ENCODE measurements at regions not wholly inside any gene's neighbourhood (a gene's known extent, or its start where the extent isn't known, plus 50 kb on each side); places are given as distances from the start of the nearest gene placed in this dataset.

DNA sequence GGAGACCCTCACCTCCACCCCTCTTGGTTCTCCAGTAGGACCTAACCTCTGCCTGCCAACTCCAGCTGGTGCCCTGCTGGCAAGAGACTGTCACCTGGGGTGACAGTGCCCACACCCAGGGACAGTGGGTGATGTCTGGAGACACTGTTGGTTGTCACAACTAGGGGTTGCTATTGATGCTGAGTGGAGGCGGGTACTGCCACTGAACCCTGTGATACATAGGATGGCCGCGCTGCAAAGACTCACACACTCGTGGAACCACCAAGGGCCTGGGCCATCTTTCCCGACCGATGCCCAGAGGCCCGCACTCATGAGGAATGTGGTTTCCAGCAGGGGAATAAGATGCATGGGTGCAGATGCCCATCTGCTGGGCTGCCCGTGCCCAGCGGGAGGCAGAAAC lies 143.2 kb downstream of the SHANK2 start:
- Mint-ChIP-seq H3K4me3 (no peak overlapping the region), H3K9me3 (no peaks in the 10 kb centered on the region), H3K27me3 (ENCODE audit: insufficient read depth, low read depth, poor library complexity) (peaks cover 7% of the 10 kb centered on the region), H3K4me1 (peaks cover 22% of the 10 kb centered on the region), H3K36me3 (ENCODE audit: low read depth) (peaks cover 44% of the 10 kb centered on the region), H3K27ac (no peak overlapping the region)
- Histone ChIP-seq H3K27ac (ENCODE audit: low read depth) (no peak overlapping the region), H3K4me1 (ENCODE audit: insufficient read depth) (no peaks in the 10 kb centered on the region), H3F3A (replicated peaks; ENCODE audit: low read depth) (no peaks in the 10 kb centered on the region), H3K27me3 (ENCODE audit: insufficient read depth) (no peaks in the 10 kb centered on the region), H2AFZ (no peak overlapping the region), H3K36me3 (ENCODE audit: insufficient read depth) (no peaks in the 10 kb centered on the region), H3K4me2 (no peak overlapping the region), H4K20me1 (replicated peaks; ENCODE audit: insufficient read depth) (peaks cover 6% of the 10 kb centered on the region; the same call in 1 of the 2 replicates), H3K4me3 (no peak overlapping the region), H3K9me2 (ENCODE audit: insufficient read depth) (no peaks in the 10 kb centered on the region), H3K79me2 (replicated peaks; ENCODE audit: insufficient read depth) (no peaks in the 10 kb centered on the region)
- DNase-seq (ENCODE audit: low spot score) (no peak), ATAC-seq (no peak)
- TF ChIP-seq EZH2 (IDR thresholded peaks at IDR 0.05; ENCODE audit: low read depth, unreplicated experiment) (no peak), ETS1 (IDR thresholded peaks at IDR 0.05) (no peak), CREB1 (CRISPR knock-in tag; IDR thresholded peaks at IDR 0.05; ENCODE audit: low read depth) (no peak), ZNF331 (CRISPR knock-in tag; IDR thresholded peaks at IDR 0.05; ENCODE audit: low read depth) (no peak)

DNA sequence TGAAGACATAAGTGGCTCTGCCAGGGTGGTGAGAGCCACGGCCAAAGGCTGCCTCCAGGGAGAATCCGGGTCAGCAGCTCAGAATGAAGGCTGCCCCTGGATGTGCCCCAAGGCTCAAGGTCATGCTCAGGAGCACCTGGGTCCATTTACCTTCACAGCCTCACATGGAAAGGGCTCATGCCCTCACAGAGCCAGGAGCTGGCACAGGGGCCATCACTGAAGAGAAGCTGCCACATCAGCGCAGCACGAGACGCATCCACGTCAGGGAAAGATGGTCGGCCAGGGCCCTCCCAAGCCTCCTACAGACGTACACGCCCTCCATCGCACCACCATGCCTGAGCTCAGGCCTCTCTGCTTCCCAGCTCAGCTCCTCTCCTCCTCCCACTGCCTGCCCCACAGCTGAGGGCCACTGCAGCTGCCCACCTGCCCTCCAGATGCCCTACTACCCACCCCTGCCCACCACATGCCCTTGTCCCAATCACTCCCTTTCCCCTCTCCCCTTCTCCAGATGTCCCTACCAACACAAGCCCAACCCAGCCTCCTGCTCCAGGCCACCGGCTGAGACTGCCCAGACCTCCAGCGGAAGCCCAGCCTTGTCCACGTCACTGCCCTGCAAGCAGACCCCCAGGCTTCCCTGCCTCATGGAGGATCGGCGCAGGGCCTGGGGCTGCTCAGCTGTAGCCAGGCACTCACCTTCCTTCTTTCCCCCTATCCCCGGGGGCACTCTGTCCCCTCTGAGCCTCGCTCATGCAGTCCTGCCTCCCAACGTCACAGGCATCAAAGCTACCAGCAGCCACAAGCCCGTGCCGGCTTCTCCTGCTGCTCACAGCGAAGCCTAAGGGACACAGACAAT lies 144.1 kb downstream of the SHANK2 start:
- H3K9me2 ChIP-seq (ENCODE audit: insufficient read depth), result no peaks in the 10 kb centered on the region
- peaks cover 15% of the 10 kb centered on the region for H3K4me1 Mint-ChIP-seq
- peaks cover 7% of the 10 kb centered on the region for H3K27me3 Mint-ChIP-seq (ENCODE audit: insufficient read depth, low read depth, poor library complexity)
- no peak overlapping the region for H3K4me2 ChIP-seq
- H3K36me3 Mint-ChIP-seq (ENCODE audit: low read depth), result peaks cover 44% of the 10 kb centered on the region
- H3F3A ChIP-seq (replicated peaks; ENCODE audit: low read depth), result no peaks in the 10 kb centered on the region
- H3K4me3 Mint-ChIP-seq, result no peak overlapping the region
- no peak overlapping the region for H3K4me3 ChIP-seq
- no peaks in the 10 kb centered on the region for H3K27me3 ChIP-seq (ENCODE audit: insufficient read depth)
- no peaks in the 10 kb centered on the region for H3K9me3 Mint-ChIP-seq
- peaks cover 6% of the 10 kb centered on the region; the same call in 1 of the 2 replicates for H4K20me1 ChIP-seq (replicated peaks; ENCODE audit: insufficient read depth)
- H3K36me3 ChIP-seq (ENCODE audit: insufficient read depth), result no peaks in the 10 kb centered on the region
- H3K27ac Mint-ChIP-seq, result no peak overlapping the region
- H3K79me2 ChIP-seq (replicated peaks; ENCODE audit: insufficient read depth), result no peaks in the 10 kb centered on the region
- H2AFZ ChIP-seq, result no peak overlapping the region
- ATAC-seq (no peak), DNase-seq (ENCODE audit: low spot score) (no peak)
- H3K4me1 ChIP-seq (ENCODE audit: insufficient read depth), result no peaks in the 10 kb centered on the region
- H3K27ac ChIP-seq (ENCODE audit: low read depth), result no peak overlapping the region
- TF ChIP-seq, protein P1, sequence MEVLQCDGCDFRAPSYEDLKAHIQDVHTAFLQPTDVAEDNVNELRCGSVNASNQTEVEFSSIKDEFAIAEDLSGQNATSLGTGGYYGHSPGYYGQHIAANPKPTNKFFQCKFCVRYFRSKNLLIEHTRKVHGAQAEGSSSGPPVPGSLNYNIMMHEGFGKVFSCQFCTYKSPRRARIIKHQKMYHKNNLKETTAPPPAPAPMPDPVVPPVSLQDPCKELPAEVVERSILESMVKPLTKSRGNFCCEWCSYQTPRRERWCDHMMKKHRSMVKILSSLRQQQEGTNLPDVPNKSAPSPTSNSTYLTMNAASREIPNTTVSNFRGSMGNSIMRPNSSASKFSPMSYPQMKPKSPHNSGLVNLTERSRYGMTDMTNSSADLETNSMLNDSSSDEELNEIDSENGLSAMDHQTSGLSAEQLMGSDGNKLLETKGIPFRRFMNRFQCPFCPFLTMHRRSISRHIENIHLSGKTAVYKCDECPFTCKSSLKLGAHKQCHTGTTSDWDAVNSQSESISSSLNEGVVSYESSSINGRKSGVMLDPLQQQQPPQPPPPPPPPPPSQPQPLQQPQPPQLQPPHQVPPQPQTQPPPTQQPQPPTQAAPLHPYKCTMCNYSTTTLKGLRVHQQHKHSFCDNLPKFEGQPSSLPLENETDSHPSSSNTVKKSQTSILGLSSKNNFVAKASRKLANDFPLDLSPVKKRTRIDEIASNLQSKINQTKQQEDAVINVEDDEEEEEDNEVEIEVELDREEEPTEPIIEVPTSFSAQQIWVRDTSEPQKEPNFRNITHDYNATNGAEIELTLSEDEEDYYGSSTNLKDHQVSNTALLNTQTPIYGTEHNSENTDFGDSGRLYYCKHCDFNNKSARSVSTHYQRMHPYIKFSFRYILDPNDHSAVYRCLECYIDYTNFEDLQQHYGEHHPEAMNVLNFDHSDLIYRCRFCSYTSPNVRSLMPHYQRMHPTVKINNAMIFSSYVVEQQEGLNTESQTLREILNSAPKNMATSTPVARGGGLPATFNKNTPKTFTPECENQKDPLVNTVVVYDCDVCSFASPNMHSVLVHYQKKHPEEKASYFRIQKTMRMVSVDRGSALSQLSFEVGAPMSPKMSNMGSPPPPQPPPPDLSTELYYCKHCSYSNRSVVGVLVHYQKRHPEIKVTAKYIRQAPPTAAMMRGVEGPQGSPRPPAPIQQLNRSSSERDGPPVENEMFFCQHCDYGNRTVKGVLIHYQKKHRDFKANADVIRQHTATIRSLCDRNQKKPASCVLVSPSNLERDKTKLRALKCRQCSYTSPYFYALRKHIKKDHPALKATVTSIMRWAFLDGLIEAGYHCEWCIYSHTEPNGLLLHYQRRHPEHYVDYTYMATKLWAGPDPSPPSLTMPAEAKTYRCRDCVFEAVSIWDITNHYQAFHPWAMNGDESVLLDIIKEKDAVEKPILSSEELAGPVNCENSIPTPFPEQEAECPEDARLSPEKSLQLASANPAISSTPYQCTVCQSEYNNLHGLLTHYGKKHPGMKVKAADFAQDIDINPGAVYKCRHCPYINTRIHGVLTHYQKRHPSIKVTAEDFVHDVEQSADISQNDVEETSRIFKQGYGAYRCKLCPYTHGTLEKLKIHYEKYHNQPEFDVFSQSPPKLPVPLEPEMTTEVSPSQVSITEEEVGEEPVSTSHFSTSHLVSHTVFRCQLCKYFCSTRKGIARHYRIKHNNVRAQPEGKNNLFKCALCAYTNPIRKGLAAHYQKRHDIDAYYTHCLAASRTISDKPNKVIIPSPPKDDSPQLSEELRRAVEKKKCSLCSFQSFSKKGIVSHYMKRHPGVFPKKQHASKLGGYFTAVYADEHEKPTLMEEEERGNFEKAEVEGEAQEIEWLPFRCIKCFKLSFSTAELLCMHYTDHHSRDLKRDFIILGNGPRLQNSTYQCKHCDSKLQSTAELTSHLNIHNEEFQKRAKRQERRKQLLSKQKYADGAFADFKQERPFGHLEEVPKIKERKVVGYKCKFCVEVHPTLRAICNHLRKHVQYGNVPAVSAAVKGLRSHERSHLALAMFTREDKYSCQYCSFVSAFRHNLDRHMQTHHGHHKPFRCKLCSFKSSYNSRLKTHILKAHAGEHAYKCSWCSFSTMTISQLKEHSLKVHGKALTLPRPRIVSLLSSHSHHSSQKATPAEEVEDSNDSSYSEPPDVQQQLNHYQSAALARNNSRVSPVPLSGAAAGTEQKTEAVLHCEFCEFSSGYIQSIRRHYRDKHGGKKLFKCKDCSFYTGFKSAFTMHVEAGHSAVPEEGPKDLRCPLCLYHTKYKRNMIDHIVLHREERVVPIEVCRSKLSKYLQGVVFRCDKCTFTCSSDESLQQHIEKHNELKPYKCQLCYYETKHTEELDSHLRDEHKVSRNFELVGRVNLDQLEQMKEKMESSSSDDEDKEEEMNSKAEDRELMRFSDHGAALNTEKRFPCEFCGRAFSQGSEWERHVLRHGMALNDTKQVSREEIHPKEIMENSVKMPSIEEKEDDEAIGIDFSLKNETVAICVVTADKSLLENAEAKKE (CRISPR knock-in tag; IDR thresholded peaks at IDR 0.05), result no peak
- no peak for TF ChIP-seq JUNB (IDR thresholded peaks at IDR 0.05; ENCODE audit: unreplicated experiment)
- TF ChIP-seq, protein P2, sequence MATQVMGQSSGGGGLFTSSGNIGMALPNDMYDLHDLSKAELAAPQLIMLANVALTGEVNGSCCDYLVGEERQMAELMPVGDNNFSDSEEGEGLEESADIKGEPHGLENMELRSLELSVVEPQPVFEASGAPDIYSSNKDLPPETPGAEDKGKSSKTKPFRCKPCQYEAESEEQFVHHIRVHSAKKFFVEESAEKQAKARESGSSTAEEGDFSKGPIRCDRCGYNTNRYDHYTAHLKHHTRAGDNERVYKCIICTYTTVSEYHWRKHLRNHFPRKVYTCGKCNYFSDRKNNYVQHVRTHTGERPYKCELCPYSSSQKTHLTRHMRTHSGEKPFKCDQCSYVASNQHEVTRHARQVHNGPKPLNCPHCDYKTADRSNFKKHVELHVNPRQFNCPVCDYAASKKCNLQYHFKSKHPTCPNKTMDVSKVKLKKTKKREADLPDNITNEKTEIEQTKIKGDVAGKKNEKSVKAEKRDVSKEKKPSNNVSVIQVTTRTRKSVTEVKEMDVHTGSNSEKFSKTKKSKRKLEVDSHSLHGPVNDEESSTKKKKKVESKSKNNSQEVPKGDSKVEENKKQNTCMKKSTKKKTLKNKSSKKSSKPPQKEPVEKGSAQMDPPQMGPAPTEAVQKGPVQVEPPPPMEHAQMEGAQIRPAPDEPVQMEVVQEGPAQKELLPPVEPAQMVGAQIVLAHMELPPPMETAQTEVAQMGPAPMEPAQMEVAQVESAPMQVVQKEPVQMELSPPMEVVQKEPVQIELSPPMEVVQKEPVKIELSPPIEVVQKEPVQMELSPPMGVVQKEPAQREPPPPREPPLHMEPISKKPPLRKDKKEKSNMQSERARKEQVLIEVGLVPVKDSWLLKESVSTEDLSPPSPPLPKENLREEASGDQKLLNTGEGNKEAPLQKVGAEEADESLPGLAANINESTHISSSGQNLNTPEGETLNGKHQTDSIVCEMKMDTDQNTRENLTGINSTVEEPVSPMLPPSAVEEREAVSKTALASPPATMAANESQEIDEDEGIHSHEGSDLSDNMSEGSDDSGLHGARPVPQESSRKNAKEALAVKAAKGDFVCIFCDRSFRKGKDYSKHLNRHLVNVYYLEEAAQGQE (IDR thresholded peaks at IDR 0.05; ENCODE audit: unreplicated experiment), result no peak
- no peak for TF ChIP-seq CTCF (conservative IDR thresholded peaks at IDR 0.05; ENCODE audit: low read depth in 2 of 2)
